Esophagus squamous epithelium (tissue), 4 donors: ENCODE measurements at regions not wholly inside any gene's neighbourhood (a gene's known extent, or its start where the extent isn't known, plus 50 kb on each side); places are given as distances from the start of the nearest gene placed in this dataset.

Experiments
- POLR2A ChIP-seq, 4 donors: fragments of 450-650 bp; IDR thresholded peaks; one replicate each; pipeline ENCODE4 v1.6.1; 2017; ENCODE audit warnings: antibody characterized with exemption in 4 of 4, mild to moderate bottlenecking in 4 of 4, moderate library complexity in 3 of 4
- TF ChIP-seq, protein P1 (sequence below), 6 experiments: fragments of 450-650 bp in 4 of 6; fragments of 200-600 bp in 2 of 6; sonication (generic) in 2 of 6; IDR thresholded peaks; one replicate each; pipeline ENCODE4 v1.5.1; 2016 to 2019; ENCODE audit warnings: antibody characterized with exemption in 6 of 6, mild to moderate bottlenecking in 4 of 6, moderate library complexity in 4 of 6

DNA sequence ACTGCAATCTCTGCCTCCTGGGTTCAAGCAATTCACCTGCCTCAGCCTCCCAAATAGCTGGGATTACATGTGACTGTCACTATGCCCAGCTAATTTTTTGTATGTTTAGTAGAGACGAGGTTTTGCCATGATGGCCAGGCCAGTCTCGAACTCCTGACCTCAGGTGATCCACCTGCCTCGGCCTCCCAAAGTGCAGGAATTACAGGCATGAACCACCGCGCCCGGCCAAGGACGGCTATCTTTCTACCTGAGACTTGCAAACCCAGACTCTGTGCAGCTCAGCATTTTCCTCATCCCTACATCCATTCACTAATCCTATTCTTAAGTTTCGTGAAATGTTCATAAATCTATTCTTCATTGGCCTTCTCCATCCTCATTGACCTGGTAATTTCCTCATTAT lies 330.0 kb downstream of the ANTXR2 start:
- TF ChIP-seq, protein P1, sequence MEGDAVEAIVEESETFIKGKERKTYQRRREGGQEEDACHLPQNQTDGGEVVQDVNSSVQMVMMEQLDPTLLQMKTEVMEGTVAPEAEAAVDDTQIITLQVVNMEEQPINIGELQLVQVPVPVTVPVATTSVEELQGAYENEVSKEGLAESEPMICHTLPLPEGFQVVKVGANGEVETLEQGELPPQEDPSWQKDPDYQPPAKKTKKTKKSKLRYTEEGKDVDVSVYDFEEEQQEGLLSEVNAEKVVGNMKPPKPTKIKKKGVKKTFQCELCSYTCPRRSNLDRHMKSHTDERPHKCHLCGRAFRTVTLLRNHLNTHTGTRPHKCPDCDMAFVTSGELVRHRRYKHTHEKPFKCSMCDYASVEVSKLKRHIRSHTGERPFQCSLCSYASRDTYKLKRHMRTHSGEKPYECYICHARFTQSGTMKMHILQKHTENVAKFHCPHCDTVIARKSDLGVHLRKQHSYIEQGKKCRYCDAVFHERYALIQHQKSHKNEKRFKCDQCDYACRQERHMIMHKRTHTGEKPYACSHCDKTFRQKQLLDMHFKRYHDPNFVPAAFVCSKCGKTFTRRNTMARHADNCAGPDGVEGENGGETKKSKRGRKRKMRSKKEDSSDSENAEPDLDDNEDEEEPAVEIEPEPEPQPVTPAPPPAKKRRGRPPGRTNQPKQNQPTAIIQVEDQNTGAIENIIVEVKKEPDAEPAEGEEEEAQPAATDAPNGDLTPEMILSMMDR (IDR thresholded peaks at IDR 0.05): no peak
- no peak for TF ChIP-seq POLR2A (IDR thresholded peaks at IDR 0.05)
